Liver (tissue), 8 donors: ENCODE measurements at regions not wholly inside any gene's neighbourhood (a gene's known extent, or its start where the extent isn't known, plus 50 kb on each side); places are given as distances from the start of the nearest gene placed in this dataset.

Experiments used
- DNase-seq: peaks from one replicate; pipeline ENCODE4 v3.0.0-alpha.2; 2017; ENCODE audit warnings: low spot score
- H3K27ac ChIP-seq, 2 donors: one replicate each; pipeline ENCODE4 v1.7.0; 2013; ENCODE audit warnings: inconsistent platforms in 2 of 2, low read length in 2 of 2, control low read depth in 1 of 2, low read depth in 1 of 2, mild to moderate bottlenecking in 1 of 2
- H3K27me3 ChIP-seq, 4 donors: one replicate each; pipeline versions ENCODE4 v1.6.1 to v1.7.0; 2013; ENCODE audit warnings: low read length in 3 of 4, inconsistent platforms in 1 of 4, mild to moderate bottlenecking in 1 of 4, moderate library complexity in 1 of 4; ENCODE audit not compliant: control insufficient read depth in 4 of 4, insufficient read depth in 4 of 4
- H3K36me3 ChIP-seq, 4 donors: one replicate each; pipeline versions ENCODE4 v1.6.1 to v1.7.0; 2013; ENCODE audit warnings: low read length in 3 of 4, mild to moderate bottlenecking in 3 of 4, low read depth in 1 of 4, moderate library complexity in 1 of 4; ENCODE audit not compliant: control insufficient read depth in 4 of 4, insufficient read depth in 3 of 4
- H3K4me1 ChIP-seq, 4 donors: one replicate each; pipeline versions ENCODE4 v1.6.1 to v1.7.0; 2013; ENCODE audit warnings: low read length in 3 of 4, mild to moderate bottlenecking in 3 of 4, moderate library complexity in 1 of 4; ENCODE audit not compliant: control insufficient read depth in 4 of 4, insufficient read depth in 4 of 4
- H3K4me3 ChIP-seq, 3 donors: one replicate each; pipeline versions ENCODE4 v1.6.1 to v1.7.0; 2013; ENCODE audit warnings: low read length in 3 of 3, control low read depth in 1 of 3, low read depth in 1 of 3, mild to moderate bottlenecking in 1 of 3
- H3K9ac ChIP-seq, 2 donors: one replicate each; pipeline ENCODE4 v1.7.0; 2013; ENCODE audit warnings: low read length in 2 of 2, mild to moderate bottlenecking in 2 of 2, moderate library complexity in 2 of 2, control low read depth in 1 of 2, low read depth in 1 of 2
- H3K9me3 ChIP-seq, 4 donors: one replicate each; pipeline versions ENCODE4 v1.6.1 to v1.7.0; 2013; ENCODE audit warnings: low read length in 3 of 4; ENCODE audit not compliant: control insufficient read depth in 4 of 4
- ATF3 ChIP-seq: IDR thresholded peaks from 2 replicates; pipeline ENCODE4 v1.6.1; 2016; ENCODE audit warnings: antibody characterized with exemption
- CTCF ChIP-seq: fragments of 150-350 bp; IDR thresholded peaks from 2 replicates; pipeline ENCODE4 v1.5.1; 2017; ENCODE audit warnings: improper control_type of control experiment, low read depth, low read length; ENCODE audit not compliant: missing input control
- EGR1 ChIP-seq, 2 donors: IDR thresholded peaks; 2 replicates each; pipeline ENCODE4 v1.6.1; 2016 to 2018; ENCODE audit warnings: antibody characterized with exemption in 2 of 2, low read depth in 2 of 2
- FOXA1 ChIP-seq: IDR thresholded peaks from 2 replicates; pipeline ENCODE4 v1.6.1; 2016; ENCODE audit warnings: antibody characterized with exemption
- FOXA2 ChIP-seq: IDR thresholded peaks from 2 replicates; pipeline ENCODE4 v1.6.1; 2016; ENCODE audit warnings: antibody characterized with exemption
- GABPA ChIP-seq, 2 donors: IDR thresholded peaks in 1 of 2; conservative IDR thresholded peaks in 1 of 2; 2 replicates each; pipeline ENCODE4 v1.6.1; 2016; ENCODE audit warnings: antibody characterized with exemption in 2 of 2, mild to moderate bottlenecking in 1 of 2, moderate library complexity in 1 of 2
- HNF4A ChIP-seq, 2 donors: conservative IDR thresholded peaks; 2 replicates each; pipeline ENCODE4 v1.6.1; 2016; ENCODE audit warnings: antibody characterized with exemption in 2 of 2, mild to moderate bottlenecking in 2 of 2
- HNF4G ChIP-seq: IDR thresholded peaks from 2 replicates; pipeline ENCODE4 v1.6.1; 2016; ENCODE audit warnings: antibody characterized with exemption
- JUND ChIP-seq, 2 donors: IDR thresholded peaks; 2 replicates each; pipeline ENCODE4 v1.6.1; 2016; ENCODE audit warnings: antibody characterized with exemption in 2 of 2
- NR2F2 ChIP-seq: IDR thresholded peaks from 2 replicates; pipeline ENCODE4 v1.6.1; 2016; ENCODE audit warnings: antibody characterized with exemption
- REST ChIP-seq: IDR thresholded peaks from 2 replicates; pipeline ENCODE4 v1.6.1; 2016; ENCODE audit warnings: antibody characterized with exemption, mild to moderate bottlenecking
- RXRA ChIP-seq, 2 donors: IDR thresholded peaks; 2 replicates each; pipeline ENCODE4 v1.6.1; 2017 to 2018; ENCODE audit warnings: antibody characterized with exemption in 2 of 2, mild to moderate bottlenecking in 1 of 2
- SP1 ChIP-seq: IDR thresholded peaks from 2 replicates; pipeline ENCODE4 v1.6.1; 2018; ENCODE audit warnings: antibody characterized with exemption, mild to moderate bottlenecking
- TAF1 ChIP-seq: conservative IDR thresholded peaks from 2 replicates; pipeline ENCODE4 v1.6.1; 2016; ENCODE audit warnings: antibody characterized with exemption, mild to moderate bottlenecking
- YY1 ChIP-seq: IDR thresholded peaks from 2 replicates; pipeline ENCODE4 v1.6.1; 2016; ENCODE audit warnings: antibody characterized with exemption, mild to moderate bottlenecking
- ZBTB33 ChIP-seq: IDR thresholded peaks from 2 replicates; pipeline ENCODE4 v1.6.1; 2016; ENCODE audit warnings: antibody characterized with exemption
- WGBS: extraction: QIAGEN DNeasy Blood & Tissue Kit; methylation state at CpG from one replicate; pipeline ENCODE4 v1.1.7; 2013; 5-methylcytosine and 5-hydroxymethylcytosine counted together
- TF ChIP-seq, protein P1 (sequence below): IDR thresholded peaks from 2 replicates; pipeline ENCODE4 v1.6.1; 2016; ENCODE audit warnings: antibody characterized with exemption
- donor health status: healthy.
- donor health status: healthy.
- donor health status: healthy.
- donor health status: healthy.
- donor health status: healthy.

DNA sequence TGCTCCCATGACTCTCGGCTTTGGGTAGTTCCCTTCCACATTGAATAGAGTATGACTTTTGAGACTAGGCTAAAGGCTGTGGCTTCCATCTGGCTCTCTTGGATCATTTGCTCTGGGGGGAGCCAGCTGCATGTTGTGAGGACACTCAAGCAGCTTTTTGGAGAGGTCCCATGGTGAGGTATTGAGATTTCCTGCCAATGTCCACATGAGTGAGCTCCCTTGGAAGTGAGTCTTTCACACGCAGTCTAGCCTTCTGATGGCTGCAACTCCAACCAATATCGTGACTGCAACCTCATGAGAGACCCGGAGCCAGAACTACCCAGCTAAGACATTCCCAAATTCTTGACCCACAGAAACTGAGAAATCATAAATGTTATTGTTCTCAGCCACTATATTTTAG, 127.7 kb upstream of the KAZN start (continued):
- TF ChIP-seq REST, result no peak
- TF ChIP-seq GABPA (IDR thresholded peaks at IDR 0.05 in 1 of 2, conservative IDR thresholded peaks at IDR 0.05 in 1 of 2), result no peak
- no peak for TF ChIP-seq ATF3
- TF ChIP-seq RXRA (IDR thresholded peaks at IDR 0.05), result no peak
- TF ChIP-seq FOXA1, result no peak

DNA sequence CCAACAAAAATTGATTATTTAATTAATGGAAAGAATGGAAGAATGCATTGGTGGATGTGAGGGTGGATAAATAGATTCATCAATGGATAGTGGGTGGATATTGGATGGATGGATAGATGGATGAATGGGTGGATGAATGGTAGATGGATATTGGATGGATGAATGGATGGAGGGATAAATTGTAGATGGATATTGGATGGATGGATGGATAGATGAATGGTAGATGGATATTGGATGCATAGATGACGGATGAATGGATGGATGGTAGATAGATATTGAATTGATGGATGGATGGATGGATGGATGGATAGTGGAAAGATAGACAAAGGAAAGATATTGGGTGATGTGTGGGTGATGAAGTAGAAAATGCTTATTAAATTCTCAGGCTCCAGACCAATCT, 123.6 kb upstream of the KAZN start:
- H3K9me3 ChIP-seq, result no peaks in the 10 kb centered on the region

More for the DNA sequence above, 123.6 kb upstream of the KAZN start:
- H3K9ac ChIP-seq, result no peak overlapping the region
- no peak overlapping the region for H3K27ac ChIP-seq
- TF ChIP-seq FOXA1, result no peak
- TF ChIP-seq EGR1 (IDR thresholded peaks at IDR 0.05; ENCODE audit: low read depth in 2 of 2), result no peak
- TF ChIP-seq HNF4G, result no peak
- no peak for TF ChIP-seq NR2F2
- TF ChIP-seq TAF1, result no peak
- no peak for TF ChIP-seq JUND (IDR thresholded peaks at IDR 0.05)
- no peak for TF ChIP-seq ATF3
- TF ChIP-seq, protein P1, sequence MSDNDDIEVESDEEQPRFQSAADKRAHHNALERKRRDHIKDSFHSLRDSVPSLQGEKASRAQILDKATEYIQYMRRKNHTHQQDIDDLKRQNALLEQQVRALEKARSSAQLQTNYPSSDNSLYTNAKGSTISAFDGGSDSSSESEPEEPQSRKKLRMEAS, result no peak
- TF ChIP-seq REST, result no peak
- no peak for TF ChIP-seq HNF4A (conservative IDR thresholded peaks at IDR 0.05)
- TF ChIP-seq CTCF, result no peak
- TF ChIP-seq RXRA (IDR thresholded peaks at IDR 0.05), result no peak
- no peak for TF ChIP-seq FOXA2
- TF ChIP-seq ZBTB33, result no peak
- no peak for TF ChIP-seq YY1
- no peak for TF ChIP-seq SP1
- H3K4me3 ChIP-seq, result no peak overlapping the region
- whole genome bisulfite sequencing, result 79% methylated on average over 1 of the region's 1 CpG
- DNase-seq, result no peak
- H3K4me1 ChIP-seq, result no peaks in the 10 kb centered on the region
- no peaks in the 10 kb centered on the region for H3K27me3 ChIP-seq
- H3K36me3 ChIP-seq, result no peaks in the 10 kb centered on the region
